Stimulated activated CD8-positive, alpha-beta memory T cell treated with anti-CD3 and anti-CD28 coated beads, Interleukin-15, amount 100 ng/mL, for 24 hours (primary cell): ENCODE measurements at regions not wholly inside any gene's neighbourhood (a gene's known extent, or its start where the extent isn't known, plus 50 kb on each side); places are given as distances from the start of the nearest gene placed in this dataset.

Experiments used
- DNase-seq: peaks from one replicate; pipeline ENCODE4 v3.0.0-alpha.2; 2020; ENCODE audit warnings: low read depth

- DNase-seq: no peak
Observed at GRCh38 chr21:43317959-43318358, 109.0 kb downstream of the SIK1 start.

DNA sequence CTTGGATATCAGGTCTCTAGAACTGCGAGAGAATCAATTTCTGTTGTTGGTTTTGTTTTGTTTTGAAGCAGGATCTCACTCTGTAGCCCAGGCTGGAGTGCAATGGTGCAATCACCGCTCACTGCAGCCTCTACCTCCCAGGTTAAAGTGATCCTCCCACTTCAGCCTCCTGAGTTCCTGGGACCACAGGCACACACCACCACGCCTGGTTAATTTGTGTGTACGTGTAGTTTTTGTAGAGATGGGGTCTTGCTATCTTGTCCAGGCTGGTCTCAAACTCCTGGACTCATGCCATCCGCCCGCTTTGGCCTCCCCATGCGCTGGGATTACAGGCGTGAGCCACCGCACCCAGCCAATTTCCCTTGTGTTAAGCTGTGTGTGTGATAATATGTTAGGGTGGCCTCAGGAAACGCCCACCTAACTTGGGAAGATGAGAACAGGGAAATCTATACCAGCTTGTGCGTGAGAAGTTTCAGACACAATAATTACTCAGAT is 109.6 kb downstream of the SIK1 start:
- DNase-seq: no peak

- no peak for DNase-seq
Observed at GRCh38 chr21:43316156-43316845, 110.6 kb downstream of the SIK1 start.

DNA sequence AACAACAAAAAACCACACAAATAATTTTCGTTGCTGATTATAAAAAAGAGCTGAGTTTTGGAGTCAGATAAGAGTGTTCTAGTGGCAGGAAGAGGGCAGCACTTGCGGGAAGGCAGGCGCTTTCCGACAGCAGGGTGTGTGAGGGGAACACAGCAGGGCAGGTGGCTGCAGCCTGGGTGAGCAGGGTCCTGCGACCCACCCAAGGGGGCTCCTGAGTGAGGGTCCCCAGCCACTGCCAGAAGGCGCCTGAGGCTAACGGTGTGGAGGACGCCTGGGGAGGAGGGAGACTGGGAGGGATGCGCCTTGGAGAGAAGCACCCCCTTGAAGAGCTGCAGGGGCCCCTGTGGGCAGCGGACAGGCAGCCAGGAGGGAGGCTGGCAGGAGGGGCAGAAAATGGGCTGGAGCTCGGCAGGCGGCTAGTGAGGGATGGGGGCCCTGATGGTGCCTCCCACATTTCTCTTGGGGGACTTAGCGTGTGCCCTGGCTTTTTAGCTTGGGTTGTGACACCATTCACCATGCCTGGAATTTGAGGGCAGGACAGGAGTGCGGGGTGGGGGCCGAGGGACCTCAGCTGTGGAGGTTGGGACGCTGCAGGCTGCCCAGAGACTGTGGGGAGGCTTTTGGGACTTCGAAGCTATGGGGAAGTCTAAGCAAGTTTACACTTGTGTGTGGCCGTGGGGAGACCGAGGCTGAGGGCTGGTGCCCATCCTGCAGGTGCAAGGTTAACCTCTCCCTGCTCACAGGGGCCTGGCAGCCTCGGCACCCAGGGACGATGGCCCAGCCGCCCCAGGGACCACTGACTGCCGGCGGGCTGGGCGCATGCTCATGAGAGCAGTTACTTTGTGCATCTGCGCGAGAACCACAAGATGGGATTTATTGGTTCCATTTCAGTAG is 111.4 kb downstream of the SIK1 start:
- no peak for DNase-seq

DNA sequence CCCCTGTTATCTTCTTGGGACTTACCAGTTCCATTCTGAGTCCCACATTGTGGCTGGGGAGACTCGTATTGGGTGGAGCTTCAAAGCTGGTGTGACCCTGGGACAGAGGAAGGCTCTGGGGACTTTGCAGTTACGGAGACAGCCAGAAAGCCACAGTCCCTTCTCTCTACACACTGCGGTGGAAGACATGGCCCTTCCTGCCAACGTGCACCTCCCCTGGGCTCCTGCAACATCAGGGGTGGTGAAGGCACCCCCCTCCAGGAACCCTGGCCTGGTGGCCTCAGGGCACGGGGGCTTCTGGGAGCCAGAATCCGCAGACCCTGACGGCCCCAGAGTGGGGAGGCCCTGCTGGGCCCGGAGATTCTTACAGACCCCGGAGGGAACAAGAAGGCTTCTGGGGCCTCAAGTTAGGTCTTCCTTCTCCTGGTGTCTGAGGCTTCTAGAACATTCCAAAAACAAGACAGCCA is 113.0 kb downstream of the SIK1 start:
- DNase-seq: no peak

GRCh38 chr21:43313221-43313938 is 113.6 kb downstream of the SIK1 start:
- DNase-seq: no peak

- no peak for DNase-seq
Observed at GRCh38 chr21:43312751-43313169, 114.2 kb downstream of the SIK1 start.

DNA sequence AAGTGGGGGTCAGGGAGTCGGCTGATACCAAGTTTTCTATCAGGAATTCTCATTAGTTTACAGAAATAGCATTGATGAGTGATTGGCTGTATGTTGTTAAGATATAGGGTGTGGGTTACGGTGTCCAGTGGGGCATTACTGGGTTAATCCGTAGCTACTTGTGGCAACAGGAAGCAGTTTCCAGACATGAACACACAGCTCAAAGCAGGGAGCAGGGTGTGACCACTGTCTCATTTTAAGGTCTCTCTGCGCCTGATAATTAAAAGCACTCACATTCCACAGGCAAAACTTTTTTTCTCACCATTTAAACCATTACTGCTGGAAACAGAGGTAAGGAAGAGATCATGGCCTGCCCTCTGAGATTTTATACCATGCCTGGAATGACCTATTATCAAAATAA is 114.9 kb downstream of the SIK1 start:
- DNase-seq: no peak

DNA sequence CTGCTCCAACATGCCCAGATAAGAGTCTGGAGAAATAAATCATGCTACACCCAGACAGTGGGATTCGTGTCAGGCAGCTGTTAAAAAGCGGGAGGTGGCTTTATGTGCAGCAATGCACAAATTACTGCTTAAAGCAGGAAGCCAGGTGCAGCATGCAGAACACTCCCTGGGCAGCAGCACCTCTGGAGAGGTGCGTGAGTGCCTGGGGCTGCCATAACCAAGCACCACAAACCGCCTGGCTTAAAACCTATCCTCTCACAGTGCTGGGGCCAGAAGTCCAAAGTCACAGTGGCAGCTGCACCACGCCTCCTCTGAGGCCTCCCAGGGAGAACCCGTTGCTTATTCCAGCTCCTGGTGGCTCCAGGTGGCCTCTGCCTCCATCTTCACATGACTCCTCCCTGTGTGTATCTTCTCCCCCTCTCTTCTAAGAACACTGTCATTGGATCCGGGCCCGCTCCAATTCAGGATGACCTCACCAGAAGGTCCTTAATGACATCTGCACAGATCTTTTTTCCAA is 115.6 kb downstream of the SIK1 start:
- no peak for DNase-seq

GRCh38 chr21:43308815-43309283 is 118.1 kb downstream of the SIK1 start:
- DNase-seq: no peak

DNA sequence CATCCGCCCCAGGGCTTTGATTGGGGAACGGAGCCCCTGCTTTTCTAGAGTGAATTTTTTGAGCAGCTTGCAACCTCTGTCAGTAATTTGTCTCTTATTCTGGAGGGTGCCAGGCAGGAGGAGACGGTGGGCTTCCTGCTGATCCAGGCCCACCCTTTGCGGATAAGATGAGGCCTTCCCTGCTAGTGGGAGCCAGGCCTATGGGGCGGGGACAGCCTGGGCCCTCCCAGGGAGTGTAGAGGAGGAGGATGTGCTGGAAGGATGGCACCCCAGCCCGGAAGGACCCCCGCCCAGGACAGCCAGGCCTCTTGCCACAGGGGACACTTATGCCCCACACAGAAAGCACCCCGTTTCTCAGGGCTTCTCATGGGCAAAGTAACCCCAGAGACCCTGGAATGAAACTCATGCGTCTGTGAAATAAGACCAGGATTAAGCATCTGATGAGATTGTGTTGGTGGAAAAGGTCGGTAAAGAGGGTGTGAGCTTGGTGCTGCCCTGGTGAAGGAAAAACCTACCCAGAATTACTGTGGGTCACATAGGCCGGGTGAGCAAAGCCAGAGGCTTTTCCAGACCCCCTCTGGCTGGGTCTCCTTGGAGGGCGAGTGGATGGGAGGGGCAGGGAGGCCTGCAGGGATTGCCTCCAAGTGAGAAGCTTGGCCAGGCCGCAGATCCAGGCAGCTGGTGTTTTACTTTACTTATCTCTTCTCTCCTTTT is 118.7 kb downstream of the SIK1 start:
- DNase-seq: no peak

GRCh38 chr21:43307677-43308070 is 119.3 kb downstream of the SIK1 start:
- no peak for DNase-seq

- DNase-seq: no peak
Observed at GRCh38 chr21:43306911-43307676, 119.8 kb downstream of the SIK1 start.

DNA sequence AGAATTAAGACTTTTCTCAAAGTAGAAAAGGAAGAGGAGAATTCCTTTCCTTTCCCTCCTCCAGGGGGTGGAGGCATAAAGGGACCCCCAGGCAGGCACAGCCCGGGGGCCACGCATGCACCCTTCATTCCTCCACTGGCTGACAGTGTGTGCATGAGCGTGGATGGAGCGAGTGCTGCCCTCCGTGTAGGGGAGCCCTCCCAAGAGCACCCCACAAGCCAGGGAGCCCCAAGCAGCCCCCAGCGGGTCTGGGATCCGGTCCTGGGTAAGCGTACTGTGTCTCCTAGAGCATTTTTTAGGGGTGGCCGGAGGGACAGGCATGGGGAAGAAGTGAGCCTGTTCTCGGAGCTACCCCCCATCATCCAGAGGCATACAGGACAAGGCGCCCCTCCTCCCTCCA is 120.5 kb downstream of the SIK1 start:
- no peak for DNase-seq

DNA sequence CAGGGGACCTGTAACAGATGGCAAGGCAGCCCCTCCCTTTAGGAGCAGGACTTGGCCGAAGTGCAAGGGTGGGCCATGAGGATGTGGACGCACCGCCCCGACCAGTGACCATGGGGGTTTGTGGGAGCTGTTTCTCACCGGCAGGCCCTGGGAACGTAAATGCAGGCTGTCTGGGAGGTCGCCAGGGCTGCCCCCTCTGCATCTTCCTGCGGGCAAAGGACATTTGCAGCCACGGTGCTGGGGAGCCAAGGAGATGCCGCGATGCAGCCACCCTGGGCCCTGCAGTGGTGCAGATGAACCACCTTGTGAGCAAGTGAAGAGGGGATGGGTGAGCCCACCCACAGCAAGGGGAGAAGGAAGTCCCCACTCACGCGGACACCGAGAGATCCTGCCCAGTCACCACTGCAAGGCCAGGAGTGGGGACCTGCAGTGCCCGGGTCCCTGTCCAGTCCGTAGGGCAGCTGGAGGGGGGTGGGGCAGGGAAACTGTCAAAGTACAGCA is 121.1 kb downstream of the SIK1 start:
- DNase-seq: no peak

DNA sequence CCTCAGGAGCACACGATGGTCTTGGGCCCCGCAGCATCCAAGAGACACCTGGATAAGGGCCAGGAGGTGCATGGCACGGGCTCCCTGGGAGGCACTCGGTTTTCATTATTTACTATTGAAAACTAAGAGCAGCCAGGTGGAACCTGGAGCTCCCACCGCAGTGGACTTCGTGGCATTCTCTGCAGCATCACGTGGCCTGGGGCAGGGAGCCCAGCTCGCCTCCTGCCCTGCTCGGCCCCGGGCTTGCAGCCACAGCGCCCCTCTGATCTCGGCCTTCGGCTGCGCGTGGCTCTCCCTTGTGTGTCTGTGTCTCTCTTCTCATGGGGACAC is 121.6 kb downstream of the SIK1 start:
- no peak for DNase-seq

GRCh38 chr21:43304621-43305335 is 122.2 kb downstream of the SIK1 start:
- no peak for DNase-seq

- DNase-seq: no peak
Observed at GRCh38 chr21:43304206-43304605, 122.7 kb downstream of the SIK1 start.

- no peak for DNase-seq
Observed at GRCh38 chr21:43303275-43304178, 123.4 kb downstream of the SIK1 start.
